CD8-positive, alpha-beta memory T cell (primary cell): ENCODE measurements at regions not wholly inside any gene's neighbourhood (a gene's known extent, or its start where the extent isn't known, plus 50 kb on each side); places are given as distances from the start of the nearest gene placed in this dataset.
A peak's percentile ranks its signal among the peaks of the same experiment; 100 is the strongest.

ENCODE experiments used
- CTCF ChIA-PET: fragments of 350-600 bp; sonication (Branson Sonifier 250); formaldehyde crosslinking; loops from one replicate; lab custom pipeline; 2021; ENCODE audit warnings: antibody characterized with exemption; lab: Charles Lee
- POLR2A ChIA-PET: fragments of 350-600 bp; sonication (Branson Sonifier 250); formaldehyde crosslinking; loops from one replicate; lab custom pipeline; 2021; ENCODE audit warnings: antibody characterized with exemption; lab: Charles Lee
- DNase-seq, 5 donors: peaks; one replicate each; pipeline versions ENCODE4 v3.0.0 to v3.0.0-alpha.2; 2020 to 2022; ENCODE audit warnings: mixed read lengths in 1 of 5
- H3K27ac ChIP-seq: one replicate; pipeline ENCODE4 v1.7.0; 2013; ENCODE audit warnings: low read depth, mild to moderate bottlenecking, low read length, moderate library complexity
- H3K27me3 ChIP-seq: 2 replicates; pipeline ENCODE4 v1.7.0; 2013; ENCODE audit warnings: low read length, mild to moderate bottlenecking; ENCODE audit not compliant: insufficient read depth, poor library complexity, severe bottlenecking
- H3K36me3 ChIP-seq: 2 replicates; pipeline ENCODE4 v1.7.0; 2013; ENCODE audit warnings: mild to moderate bottlenecking, low read length, moderate library complexity; ENCODE audit not compliant: insufficient read depth
- H3K4me1 ChIP-seq: 2 replicates; pipeline ENCODE4 v1.7.0; 2013; ENCODE audit warnings: mild to moderate bottlenecking, low read length, moderate library complexity; ENCODE audit not compliant: insufficient read depth
- H3K4me3 ChIP-seq: 2 replicates; pipeline ENCODE4 v1.7.0; 2013; ENCODE audit warnings: mild to moderate bottlenecking, low read length
- H3K9me3 ChIP-seq: 2 replicates; pipeline ENCODE4 v1.7.0; 2013; ENCODE audit warnings: mild to moderate bottlenecking, low read length
- H3K27ac Mint-ChIP-seq, 8 donors: one replicate each; pipeline ENCODE4 v1.8.0; 2020 to 2021; ENCODE audit warnings: mixed read lengths in 8 of 8, mild to moderate bottlenecking in 6 of 8, inconsistent platforms in 3 of 8, moderate library complexity in 3 of 8
- H3K27me3 Mint-ChIP-seq, 2 donors: one replicate each; pipeline ENCODE4 v1.8.0; 2020 to 2021; ENCODE audit warnings: mixed read lengths in 2 of 2, mild to moderate bottlenecking in 1 of 2, moderate library complexity in 1 of 2
- H3K36me3 Mint-ChIP-seq, 3 donors: one replicate each; pipeline ENCODE4 v1.8.0; 2020 to 2021; ENCODE audit warnings: mixed read lengths in 3 of 3, inconsistent platforms in 1 of 3, mild to moderate bottlenecking in 1 of 3
- H3K4me1 Mint-ChIP-seq, 3 donors: one replicate each; pipeline ENCODE4 v1.8.0; 2020 to 2021; ENCODE audit warnings: mixed read lengths in 3 of 3, inconsistent platforms in 1 of 3, mild to moderate bottlenecking in 1 of 3
- H3K4me3 Mint-ChIP-seq, 7 donors: one replicate each; pipeline ENCODE4 v1.8.0; 2020 to 2021; ENCODE audit warnings: mixed read lengths in 7 of 7, mild to moderate bottlenecking in 6 of 7, moderate library complexity in 4 of 7, inconsistent platforms in 2 of 7
- H3K9me3 Mint-ChIP-seq, 5 donors: one replicate each; pipeline ENCODE4 v1.8.0; 2020 to 2022; ENCODE audit warnings: mixed read lengths in 5 of 5, mild to moderate bottlenecking in 3 of 5, moderate library complexity in 2 of 5, inconsistent platforms in 1 of 5

- peak overlapping the region in 1 of 8 donors; percentile 61 for H3K27ac Mint-ChIP-seq
- peaks cover 0 to 11% (median 4%) of the 10 kb centered on the region in 3 donors for H3K4me1 Mint-ChIP-seq
- peaks cover 0 to 1% (median 0%) of the 10 kb centered on the region in 3 donors for H3K36me3 Mint-ChIP-seq
- Histone ChIP-seq H3K4me1 (no peaks in the 10 kb centered on the region), H3K27me3 (no peaks in the 10 kb centered on the region), H3K27ac (no peak overlapping the region), H3K9me3 (no peaks in the 10 kb centered on the region), H3K36me3 (no peaks in the 10 kb centered on the region), H3K4me3 (no peak overlapping the region)
- ChIA-PET CTCF (no interaction called here), POLR2A (no interaction called here)
- no peaks in the 10 kb centered on the region for H3K9me3 Mint-ChIP-seq
- no peak overlapping the region for H3K4me3 Mint-ChIP-seq
- no peak for DNase-seq
- peaks cover 0 to 3% of the 10 kb centered on the region in 2 donors for H3K27me3 Mint-ChIP-seq
These were observed 394.7 kb downstream of the PPP3CA start for GRCh38 chr4:100952590-100952989.

GRCh38 chr4:100949350-100949935, 397.9 kb downstream of the PPP3CA start:
- CTCF ChIA-PET, result no interaction called here

GRCh38 chr4:100948911-100949310, 398.4 kb downstream of the PPP3CA start:
- H3K9me3 Mint-ChIP-seq, result peaks cover 0 to 2% (median 0%) of the 10 kb centered on the region in 5 donors
- POLR2A ChIA-PET, result no interaction called here
- H3K36me3 ChIP-seq, result no peaks in the 10 kb centered on the region
- no peak overlapping the region for H3K4me3 Mint-ChIP-seq
- no peaks in the 10 kb centered on the region for H3K36me3 Mint-ChIP-seq
- no peaks in the 10 kb centered on the region for H3K27me3 ChIP-seq
- H3K4me1 ChIP-seq, result no peaks in the 10 kb centered on the region
- CTCF ChIA-PET, result no interaction called here
- peaks cover 0 to under 1% (median under 1%) of the 10 kb centered on the region in 3 donors for H3K4me1 Mint-ChIP-seq
- no peak for DNase-seq
- H3K27ac Mint-ChIP-seq, result no peak overlapping the region
- H3K27me3 Mint-ChIP-seq, result peaks cover 0 to 5% of the 10 kb centered on the region in 2 donors
- H3K9me3 ChIP-seq, result no peaks in the 10 kb centered on the region
- H3K27ac ChIP-seq, result no peak overlapping the region
- H3K4me3 ChIP-seq, result no peak overlapping the region

More at GRCh38 chr4:100949350-100949935, 397.9 kb downstream of the PPP3CA start:
- H3K36me3 Mint-ChIP-seq, result no peaks in the 10 kb centered on the region
- peaks cover 0 to 2% (median 0%) of the 10 kb centered on the region in 5 donors for H3K9me3 Mint-ChIP-seq
- peaks cover 0 to 5% of the 10 kb centered on the region in 2 donors for H3K27me3 Mint-ChIP-seq
- Histone ChIP-seq H3K9me3 (no peaks in the 10 kb centered on the region), H3K4me3 (no peak overlapping the region), H3K36me3 (no peaks in the 10 kb centered on the region), H3K4me1 (no peaks in the 10 kb centered on the region), H3K27ac (no peak overlapping the region), H3K27me3 (no peaks in the 10 kb centered on the region)
- POLR2A ChIA-PET, result no interaction called here
- H3K4me1 Mint-ChIP-seq, result no peaks in the 10 kb centered on the region
- no peak overlapping the region for H3K4me3 Mint-ChIP-seq
- H3K27ac Mint-ChIP-seq, result no peak overlapping the region
- DNase-seq, result no peak

- H3K4me3 Mint-ChIP-seq, result no peak overlapping the region
- Histone ChIP-seq H3K4me3 (no peak overlapping the region), H3K27me3 (no peaks in the 10 kb centered on the region), H3K36me3 (no peaks in the 10 kb centered on the region), H3K4me1 (no peaks in the 10 kb centered on the region), H3K9me3 (no peaks in the 10 kb centered on the region), H3K27ac (no peak overlapping the region)
- peaks cover 0 to 14% (median 0%) of the 10 kb centered on the region in 3 donors for H3K36me3 Mint-ChIP-seq
- H3K27ac Mint-ChIP-seq, result no peak overlapping the region
- no peak for DNase-seq
- ChIA-PET CTCF (no interaction called here), POLR2A (no interaction called here)
- peaks cover 0 to 5% of the 10 kb centered on the region in 2 donors for H3K27me3 Mint-ChIP-seq
- peaks cover 0 to 5% (median 4%) of the 10 kb centered on the region in 3 donors for H3K4me1 Mint-ChIP-seq
- H3K9me3 Mint-ChIP-seq, result peaks cover 0 to 5% (median 2%) of the 10 kb centered on the region in 5 donors
These were observed 401.5 kb downstream of the PPP3CA start for GRCh38 chr4:100945789-100946188.

- no peaks in the 10 kb centered on the region for H3K9me3 ChIP-seq
- Mint-ChIP-seq H3K27me3 (peaks cover 0 to 1% of the 10 kb centered on the region in 2 donors), H3K27ac (no peak overlapping the region), H3K9me3 (peaks cover 0 to 5% (median 0%) of the 10 kb centered on the region in 5 donors), H3K36me3 (peaks cover 0 to 14% (median 0%) of the 10 kb centered on the region in 3 donors), H3K4me1 (peaks cover 0 to 12% (median 3%) of the 10 kb centered on the region in 3 donors), H3K4me3 (no peak overlapping the region)
- no peaks in the 10 kb centered on the region for H3K27me3 ChIP-seq
- ChIA-PET CTCF (no interaction called here), POLR2A (no interaction called here)
- no peak overlapping the region for H3K27ac ChIP-seq
- no peaks in the 10 kb centered on the region for H3K4me1 ChIP-seq
- no peak overlapping the region for H3K4me3 ChIP-seq
- no peaks in the 10 kb centered on the region for H3K36me3 ChIP-seq
- no peak for DNase-seq
These were observed 408.6 kb downstream of the PPP3CA start for GRCh38 chr4:100938698-100939097.

GRCh38 chr4:100936661-100937375, 410.5 kb downstream of the PPP3CA start:
- Histone ChIP-seq H3K9me3 (no peaks in the 10 kb centered on the region), H3K36me3 (no peaks in the 10 kb centered on the region), H3K27me3 (no peaks in the 10 kb centered on the region), H3K4me3 (no peak overlapping the region), H3K4me1 (no peaks in the 10 kb centered on the region), H3K27ac (no peak overlapping the region)
- no peak overlapping the region for H3K4me3 Mint-ChIP-seq
- H3K27me3 Mint-ChIP-seq, result peaks cover 0 to 1% of the 10 kb centered on the region in 2 donors
- no peak for DNase-seq
- peaks cover 13 to 29% (median 18%) of the 10 kb centered on the region in 3 donors for H3K4me1 Mint-ChIP-seq
- ChIA-PET CTCF (interaction anchor here (1.7 kb wide), 1 partner anchor 83 kb away, joined by 4 read pairs; no protein-coding TSS in a partner anchor), POLR2A (interaction anchor here (0.7 kb wide), 2 partner anchors 19 to 410 kb away, joined by 3 to 7 read pairs; no protein-coding TSS in a partner anchor)
- no peaks in the 10 kb centered on the region for H3K9me3 Mint-ChIP-seq
- no peaks in the 10 kb centered on the region for H3K36me3 Mint-ChIP-seq
- no peak overlapping the region for H3K27ac Mint-ChIP-seq

- no peaks in the 10 kb centered on the region for H3K36me3 ChIP-seq
- H3K4me1 Mint-ChIP-seq, result peaks cover 13 to 29% (median 18%) of the 10 kb centered on the region in 3 donors
- no peaks in the 10 kb centered on the region for H3K4me1 ChIP-seq
- H3K4me3 ChIP-seq, result no peak overlapping the region
- POLR2A ChIA-PET, result no interaction called here
- H3K27me3 ChIP-seq, result no peaks in the 10 kb centered on the region
- H3K4me3 Mint-ChIP-seq, result no peak overlapping the region
- no peaks in the 10 kb centered on the region for H3K9me3 Mint-ChIP-seq
- no peak overlapping the region for H3K27ac Mint-ChIP-seq
- peaks cover 0 to 1% of the 10 kb centered on the region in 2 donors for H3K27me3 Mint-ChIP-seq
- H3K9me3 ChIP-seq, result no peaks in the 10 kb centered on the region
- CTCF ChIA-PET, result interaction anchor here (1.7 kb wide), 1 partner anchor 85 kb away, joined by 4 read pairs; no protein-coding TSS in a partner anchor
- H3K36me3 Mint-ChIP-seq, result no peaks in the 10 kb centered on the region
- H3K27ac ChIP-seq, result no peak overlapping the region
- no peak for DNase-seq
These were observed 412.2 kb downstream of the PPP3CA start for GRCh38 chr4:100935090-100935489.

GRCh38 chr4:100933628-100934027, 413.7 kb downstream of the PPP3CA start:
- peak overlapping the region in 2 of 8 donors; percentile 11 to 44 for H3K27ac Mint-ChIP-seq

More at GRCh38 chr4:100933628-100934027, 413.7 kb downstream of the PPP3CA start:
- no peak overlapping the region for H3K27ac ChIP-seq
- no peaks in the 10 kb centered on the region for H3K9me3 ChIP-seq
- ChIA-PET POLR2A (interaction anchor here (1.2 kb wide), 1 partner anchor 86 kb away, joined by 4 read pairs; no protein-coding TSS in a partner anchor), CTCF (no interaction called here)
- Mint-ChIP-seq H3K27me3 (peaks cover 0 to 1% of the 10 kb centered on the region in 2 donors), H3K9me3 (no peaks in the 10 kb centered on the region), H3K4me3 (peak overlapping the region in 5 of 7 donors; percentile 9 to 70 (median 57)), H3K36me3 (no peaks in the 10 kb centered on the region), H3K4me1 (peaks cover 13 to 29% (median 18%) of the 10 kb centered on the region in 3 donors)
- H3K27me3 ChIP-seq, result no peaks in the 10 kb centered on the region
- H3K4me1 ChIP-seq, result no peaks in the 10 kb centered on the region
- H3K36me3 ChIP-seq, result no peaks in the 10 kb centered on the region
- H3K4me3 ChIP-seq, result no peak overlapping the region
- DNase-seq, result no peak
